Cardiac fibroblast (primary cell): ENCODE measurements at regions not wholly inside any gene's neighbourhood (a gene's known extent, or its start where the extent isn't known, plus 50 kb on each side); places are given as distances from the start of the nearest gene placed in this dataset.

Experiments used
- DNase-seq, 2 donors: peaks; one replicate each; pipeline versions ENCODE4 v3.0.0 to v3.0.0-alpha.2; 2010; ENCODE audit warnings: low read depth in 2 of 2
- H3K4me3 ChIP-seq, 2 donors: replicated peaks in 1 of 2; 1 replicate in 1 of 2; 2 replicates in 1 of 2; pipeline ENCODE4 v1.5.1; 2011; ENCODE audit warnings: low read depth in 2 of 2, low read length in 2 of 2, mild to moderate bottlenecking in 2 of 2, moderate library complexity in 1 of 2
- TF ChIP-seq, protein P1 (sequence below): IDR thresholded peaks from one replicate; pipeline ENCODE4 v1.5.1; 2011; ENCODE audit warnings: low read depth, mild to moderate bottlenecking, low read length, inconsistent platforms

GRCh38 chr6:40083141-40083920 lies 149.1 kb upstream of the MOCS1 start:
- TF ChIP-seq, protein P1, sequence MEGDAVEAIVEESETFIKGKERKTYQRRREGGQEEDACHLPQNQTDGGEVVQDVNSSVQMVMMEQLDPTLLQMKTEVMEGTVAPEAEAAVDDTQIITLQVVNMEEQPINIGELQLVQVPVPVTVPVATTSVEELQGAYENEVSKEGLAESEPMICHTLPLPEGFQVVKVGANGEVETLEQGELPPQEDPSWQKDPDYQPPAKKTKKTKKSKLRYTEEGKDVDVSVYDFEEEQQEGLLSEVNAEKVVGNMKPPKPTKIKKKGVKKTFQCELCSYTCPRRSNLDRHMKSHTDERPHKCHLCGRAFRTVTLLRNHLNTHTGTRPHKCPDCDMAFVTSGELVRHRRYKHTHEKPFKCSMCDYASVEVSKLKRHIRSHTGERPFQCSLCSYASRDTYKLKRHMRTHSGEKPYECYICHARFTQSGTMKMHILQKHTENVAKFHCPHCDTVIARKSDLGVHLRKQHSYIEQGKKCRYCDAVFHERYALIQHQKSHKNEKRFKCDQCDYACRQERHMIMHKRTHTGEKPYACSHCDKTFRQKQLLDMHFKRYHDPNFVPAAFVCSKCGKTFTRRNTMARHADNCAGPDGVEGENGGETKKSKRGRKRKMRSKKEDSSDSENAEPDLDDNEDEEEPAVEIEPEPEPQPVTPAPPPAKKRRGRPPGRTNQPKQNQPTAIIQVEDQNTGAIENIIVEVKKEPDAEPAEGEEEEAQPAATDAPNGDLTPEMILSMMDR, result no peak
- no peak overlapping the region for H3K4me3 ChIP-seq
- DNase-seq, result no peak

GRCh38 chr6:40082278-40083043 lies 148.2 kb upstream of the MOCS1 start:
- no peak overlapping the region for H3K4me3 ChIP-seq
- DNase-seq, result no peak
- TF ChIP-seq, protein P1, result no peak

DNA sequence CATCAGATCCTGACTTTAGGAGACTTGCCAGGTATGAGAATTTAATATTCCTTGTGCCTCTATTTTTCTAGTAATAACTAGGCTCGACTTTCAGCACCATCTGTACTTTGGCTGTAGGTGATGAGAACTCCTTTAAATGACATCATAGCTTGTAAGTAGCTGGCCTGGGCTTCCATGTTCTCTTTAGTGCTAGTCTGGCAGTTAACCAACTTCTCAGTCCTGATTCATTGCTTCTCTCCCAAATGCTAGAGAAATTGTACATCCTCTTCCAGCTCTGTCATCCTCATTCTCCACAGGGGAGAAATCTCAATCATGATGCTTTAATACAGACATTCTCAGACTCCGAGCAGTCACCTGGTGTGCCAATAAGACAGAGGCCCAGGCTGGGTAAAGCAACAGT lies 143.5 kb upstream of the MOCS1 start:
- H3K4me3 ChIP-seq, result no peak overlapping the region
- TF ChIP-seq, protein P1, result no peak
- DNase-seq, result no peak

GRCh38 chr6:40077315-40077714 lies 143.1 kb upstream of the MOCS1 start:
- DNase-seq, result no peak
- TF ChIP-seq, protein P1, result no peak
- H3K4me3 ChIP-seq, result no peak overlapping the region

DNA sequence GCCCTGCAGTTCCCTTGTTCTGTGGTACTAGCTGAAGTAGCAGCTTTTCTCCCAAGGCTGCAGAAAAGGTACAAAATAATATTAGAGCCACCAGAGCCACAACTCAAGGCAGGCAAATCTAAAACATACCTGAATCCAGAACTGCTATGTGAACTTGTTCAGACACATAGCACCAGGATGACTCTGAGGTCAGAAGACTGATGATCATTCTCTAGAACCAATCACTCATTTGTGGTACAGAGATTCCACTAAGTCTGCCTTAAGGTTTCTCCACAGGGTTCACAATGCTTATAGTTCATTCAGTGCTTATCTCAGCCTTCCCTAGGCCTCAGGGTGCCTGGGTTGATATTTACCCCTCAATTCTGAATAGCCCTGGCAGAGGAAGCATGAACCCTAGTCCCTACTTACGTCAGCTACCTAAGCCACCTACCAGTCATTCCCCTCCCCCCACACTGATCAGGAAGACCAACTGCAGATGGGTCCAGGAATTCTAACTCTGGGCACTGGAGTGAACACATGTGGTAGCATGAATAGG lies 140.9 kb upstream of the MOCS1 start:
- no peak overlapping the region for H3K4me3 ChIP-seq
- TF ChIP-seq, protein P1, result no peak
- DNase-seq, result no peak

- TF ChIP-seq, protein P1, result no peak
- no peak overlapping the region for H3K4me3 ChIP-seq
- no peak for DNase-seq
Measured at GRCh38 chr6:40074306-40075055, 140.2 kb upstream of the MOCS1 start.
